ENCODE measurements at regions not wholly inside any gene's neighbourhood (a gene's known extent, or its start where the extent isn't known, plus 50 kb on each side); places are given as distances from the start of the nearest gene placed in this dataset.

DNA sequence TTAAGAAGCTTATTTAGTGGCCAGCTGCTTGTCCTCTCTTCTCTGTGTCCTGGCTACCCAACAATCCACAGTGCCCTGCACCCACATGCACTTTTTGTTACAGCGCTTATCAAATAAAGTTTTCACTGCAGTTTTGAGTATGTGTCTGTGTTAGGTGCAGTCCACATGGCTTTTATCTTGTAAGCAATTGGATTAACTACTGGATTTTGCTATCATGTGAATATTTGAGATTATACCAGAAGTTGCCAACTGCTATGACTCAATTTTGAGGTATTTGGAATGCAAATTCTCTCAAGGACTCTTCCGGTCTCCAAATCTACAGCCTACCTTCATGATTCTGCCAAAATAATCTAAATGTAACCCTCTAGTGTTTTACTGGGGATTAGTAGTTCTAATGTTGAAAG, 690.2 kb downstream of the NR2F1-AS1 start (continued):
- TF ChIP-seq, protein P1, sequence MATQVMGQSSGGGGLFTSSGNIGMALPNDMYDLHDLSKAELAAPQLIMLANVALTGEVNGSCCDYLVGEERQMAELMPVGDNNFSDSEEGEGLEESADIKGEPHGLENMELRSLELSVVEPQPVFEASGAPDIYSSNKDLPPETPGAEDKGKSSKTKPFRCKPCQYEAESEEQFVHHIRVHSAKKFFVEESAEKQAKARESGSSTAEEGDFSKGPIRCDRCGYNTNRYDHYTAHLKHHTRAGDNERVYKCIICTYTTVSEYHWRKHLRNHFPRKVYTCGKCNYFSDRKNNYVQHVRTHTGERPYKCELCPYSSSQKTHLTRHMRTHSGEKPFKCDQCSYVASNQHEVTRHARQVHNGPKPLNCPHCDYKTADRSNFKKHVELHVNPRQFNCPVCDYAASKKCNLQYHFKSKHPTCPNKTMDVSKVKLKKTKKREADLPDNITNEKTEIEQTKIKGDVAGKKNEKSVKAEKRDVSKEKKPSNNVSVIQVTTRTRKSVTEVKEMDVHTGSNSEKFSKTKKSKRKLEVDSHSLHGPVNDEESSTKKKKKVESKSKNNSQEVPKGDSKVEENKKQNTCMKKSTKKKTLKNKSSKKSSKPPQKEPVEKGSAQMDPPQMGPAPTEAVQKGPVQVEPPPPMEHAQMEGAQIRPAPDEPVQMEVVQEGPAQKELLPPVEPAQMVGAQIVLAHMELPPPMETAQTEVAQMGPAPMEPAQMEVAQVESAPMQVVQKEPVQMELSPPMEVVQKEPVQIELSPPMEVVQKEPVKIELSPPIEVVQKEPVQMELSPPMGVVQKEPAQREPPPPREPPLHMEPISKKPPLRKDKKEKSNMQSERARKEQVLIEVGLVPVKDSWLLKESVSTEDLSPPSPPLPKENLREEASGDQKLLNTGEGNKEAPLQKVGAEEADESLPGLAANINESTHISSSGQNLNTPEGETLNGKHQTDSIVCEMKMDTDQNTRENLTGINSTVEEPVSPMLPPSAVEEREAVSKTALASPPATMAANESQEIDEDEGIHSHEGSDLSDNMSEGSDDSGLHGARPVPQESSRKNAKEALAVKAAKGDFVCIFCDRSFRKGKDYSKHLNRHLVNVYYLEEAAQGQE (IDR thresholded peaks at IDR 0.05; ENCODE audit: unreplicated experiment), result no peak

DNA sequence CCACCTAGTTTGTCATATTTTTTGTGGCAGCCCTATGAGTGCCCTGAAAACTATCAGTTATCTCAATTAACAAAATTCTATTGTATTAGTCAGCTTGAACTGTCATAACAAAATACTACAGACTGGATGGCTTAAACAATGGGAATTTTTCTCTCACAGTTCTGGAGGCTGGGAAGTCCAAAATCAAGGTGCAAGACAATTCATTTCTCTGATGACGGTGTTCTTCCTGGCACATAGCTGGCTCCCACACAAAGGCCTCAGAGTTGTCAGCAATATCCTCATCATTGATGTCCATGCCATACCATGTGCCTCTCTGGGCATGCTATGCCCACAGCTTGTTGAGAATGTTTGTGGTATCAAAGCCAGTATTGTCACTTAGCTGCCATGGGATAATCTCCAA, 691.9 kb downstream of the NR2F1-AS1 start:
- H3K79me2 ChIP-seq (replicated peaks; ENCODE audit: insufficient read depth), result no peaks in the 10 kb centered on the region
- H3K27ac Mint-ChIP-seq, result no peak overlapping the region
- no peaks in the 10 kb centered on the region for H3F3A ChIP-seq (replicated peaks; ENCODE audit: low read depth)
- no peak overlapping the region for H3K27ac ChIP-seq (ENCODE audit: low read depth)
- no peaks in the 10 kb centered on the region for H3K36me3 ChIP-seq (ENCODE audit: insufficient read depth)
- no peak for TF ChIP-seq NANOG (IDR thresholded peaks at IDR 0.05; ENCODE audit: borderline replicate concordance)
- peaks cover 2% of the 10 kb centered on the region; the same call in 2 of the 3 replicates for H3K9me3 Mint-ChIP-seq
- no peak overlapping the region for H3K4me3 ChIP-seq
- DNase-seq (ENCODE audit: low spot score) (no peak), ATAC-seq (no peak)
- H3K4me2 ChIP-seq, result no peak overlapping the region
- H3K36me3 Mint-ChIP-seq (ENCODE audit: low read depth), result no peaks in the 10 kb centered on the region
- H3K4me1 ChIP-seq (ENCODE audit: insufficient read depth), result no peaks in the 10 kb centered on the region
- H3K27me3 Mint-ChIP-seq (ENCODE audit: insufficient read depth, low read depth, poor library complexity), result no peaks in the 10 kb centered on the region
- peaks cover 4% of the 10 kb centered on the region; the same call in 2 of the 3 replicates for H3K4me1 Mint-ChIP-seq
- no peaks in the 10 kb centered on the region for H4K20me1 ChIP-seq (replicated peaks; ENCODE audit: insufficient read depth)
- no peaks in the 10 kb centered on the region for H3K27me3 ChIP-seq (ENCODE audit: insufficient read depth)
- H2AFZ ChIP-seq, result no peak overlapping the region
- H3K9me2 ChIP-seq (ENCODE audit: insufficient read depth), result peaks cover 7% of the 10 kb centered on the region
- H3K4me3 Mint-ChIP-seq, result no peak overlapping the region

DNA sequence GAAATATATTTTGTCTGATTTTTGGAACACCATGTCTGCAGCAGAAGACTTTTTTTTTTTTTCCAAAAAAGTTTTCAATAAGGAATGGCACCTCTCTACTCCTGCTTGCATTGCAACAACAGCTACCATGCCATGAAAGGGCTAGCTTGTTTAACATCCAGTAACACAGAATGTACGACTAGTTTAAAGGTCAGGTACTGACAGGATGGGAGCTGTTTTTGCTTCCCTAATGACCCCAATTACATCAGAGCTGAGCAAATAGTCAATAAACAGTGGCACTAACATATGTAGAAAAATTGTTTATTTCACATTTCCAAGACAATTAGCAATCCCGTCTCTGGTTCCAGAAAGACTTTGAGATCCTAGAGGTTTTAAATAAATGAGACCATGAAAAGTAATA, 693.8 kb downstream of the NR2F1-AS1 start:
- Histone ChIP-seq H3K27me3 (ENCODE audit: insufficient read depth) (no peaks in the 10 kb centered on the region), H3K79me2 (replicated peaks; ENCODE audit: insufficient read depth) (no peaks in the 10 kb centered on the region), H3K9me2 (ENCODE audit: insufficient read depth) (peaks cover 7% of the 10 kb centered on the region; the same call in 1 of the 2 replicates), H3K27ac (ENCODE audit: low read depth) (no peak overlapping the region), H3K4me1 (ENCODE audit: insufficient read depth) (no peaks in the 10 kb centered on the region), H3K4me3 (no peak overlapping the region), H3F3A (replicated peaks; ENCODE audit: low read depth) (no peaks in the 10 kb centered on the region), H3K36me3 (ENCODE audit: insufficient read depth) (no peaks in the 10 kb centered on the region), H4K20me1 (replicated peaks; ENCODE audit: insufficient read depth) (no peaks in the 10 kb centered on the region), H3K4me2 (no peak overlapping the region), H2AFZ (no peak overlapping the region)
- Mint-ChIP-seq H3K9me3 (no peaks in the 10 kb centered on the region), H3K36me3 (ENCODE audit: low read depth) (no peaks in the 10 kb centered on the region), H3K27ac (no peak overlapping the region), H3K4me3 (no peak overlapping the region), H3K27me3 (ENCODE audit: insufficient read depth, low read depth, poor library complexity) (no peaks in the 10 kb centered on the region), H3K4me1 (peaks cover 4% of the 10 kb centered on the region; the same call in 2 of the 3 replicates)
- no peak for DNase-seq (ENCODE audit: low spot score)
- no peak for ATAC-seq
- TF ChIP-seq, protein P2, sequence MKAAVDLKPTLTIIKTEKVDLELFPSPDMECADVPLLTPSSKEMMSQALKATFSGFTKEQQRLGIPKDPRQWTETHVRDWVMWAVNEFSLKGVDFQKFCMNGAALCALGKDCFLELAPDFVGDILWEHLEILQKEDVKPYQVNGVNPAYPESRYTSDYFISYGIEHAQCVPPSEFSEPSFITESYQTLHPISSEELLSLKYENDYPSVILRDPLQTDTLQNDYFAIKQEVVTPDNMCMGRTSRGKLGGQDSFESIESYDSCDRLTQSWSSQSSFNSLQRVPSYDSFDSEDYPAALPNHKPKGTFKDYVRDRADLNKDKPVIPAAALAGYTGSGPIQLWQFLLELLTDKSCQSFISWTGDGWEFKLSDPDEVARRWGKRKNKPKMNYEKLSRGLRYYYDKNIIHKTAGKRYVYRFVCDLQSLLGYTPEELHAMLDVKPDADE (IDR thresholded peaks at IDR 0.05), result no peak
- no peak for TF ChIP-seq ZNF114 (CRISPR knock-in tag; IDR thresholded peaks at IDR 0.05)
- TF ChIP-seq, protein P1 (IDR thresholded peaks at IDR 0.05; ENCODE audit: unreplicated experiment), result no peak
- TF ChIP-seq, protein P3, sequence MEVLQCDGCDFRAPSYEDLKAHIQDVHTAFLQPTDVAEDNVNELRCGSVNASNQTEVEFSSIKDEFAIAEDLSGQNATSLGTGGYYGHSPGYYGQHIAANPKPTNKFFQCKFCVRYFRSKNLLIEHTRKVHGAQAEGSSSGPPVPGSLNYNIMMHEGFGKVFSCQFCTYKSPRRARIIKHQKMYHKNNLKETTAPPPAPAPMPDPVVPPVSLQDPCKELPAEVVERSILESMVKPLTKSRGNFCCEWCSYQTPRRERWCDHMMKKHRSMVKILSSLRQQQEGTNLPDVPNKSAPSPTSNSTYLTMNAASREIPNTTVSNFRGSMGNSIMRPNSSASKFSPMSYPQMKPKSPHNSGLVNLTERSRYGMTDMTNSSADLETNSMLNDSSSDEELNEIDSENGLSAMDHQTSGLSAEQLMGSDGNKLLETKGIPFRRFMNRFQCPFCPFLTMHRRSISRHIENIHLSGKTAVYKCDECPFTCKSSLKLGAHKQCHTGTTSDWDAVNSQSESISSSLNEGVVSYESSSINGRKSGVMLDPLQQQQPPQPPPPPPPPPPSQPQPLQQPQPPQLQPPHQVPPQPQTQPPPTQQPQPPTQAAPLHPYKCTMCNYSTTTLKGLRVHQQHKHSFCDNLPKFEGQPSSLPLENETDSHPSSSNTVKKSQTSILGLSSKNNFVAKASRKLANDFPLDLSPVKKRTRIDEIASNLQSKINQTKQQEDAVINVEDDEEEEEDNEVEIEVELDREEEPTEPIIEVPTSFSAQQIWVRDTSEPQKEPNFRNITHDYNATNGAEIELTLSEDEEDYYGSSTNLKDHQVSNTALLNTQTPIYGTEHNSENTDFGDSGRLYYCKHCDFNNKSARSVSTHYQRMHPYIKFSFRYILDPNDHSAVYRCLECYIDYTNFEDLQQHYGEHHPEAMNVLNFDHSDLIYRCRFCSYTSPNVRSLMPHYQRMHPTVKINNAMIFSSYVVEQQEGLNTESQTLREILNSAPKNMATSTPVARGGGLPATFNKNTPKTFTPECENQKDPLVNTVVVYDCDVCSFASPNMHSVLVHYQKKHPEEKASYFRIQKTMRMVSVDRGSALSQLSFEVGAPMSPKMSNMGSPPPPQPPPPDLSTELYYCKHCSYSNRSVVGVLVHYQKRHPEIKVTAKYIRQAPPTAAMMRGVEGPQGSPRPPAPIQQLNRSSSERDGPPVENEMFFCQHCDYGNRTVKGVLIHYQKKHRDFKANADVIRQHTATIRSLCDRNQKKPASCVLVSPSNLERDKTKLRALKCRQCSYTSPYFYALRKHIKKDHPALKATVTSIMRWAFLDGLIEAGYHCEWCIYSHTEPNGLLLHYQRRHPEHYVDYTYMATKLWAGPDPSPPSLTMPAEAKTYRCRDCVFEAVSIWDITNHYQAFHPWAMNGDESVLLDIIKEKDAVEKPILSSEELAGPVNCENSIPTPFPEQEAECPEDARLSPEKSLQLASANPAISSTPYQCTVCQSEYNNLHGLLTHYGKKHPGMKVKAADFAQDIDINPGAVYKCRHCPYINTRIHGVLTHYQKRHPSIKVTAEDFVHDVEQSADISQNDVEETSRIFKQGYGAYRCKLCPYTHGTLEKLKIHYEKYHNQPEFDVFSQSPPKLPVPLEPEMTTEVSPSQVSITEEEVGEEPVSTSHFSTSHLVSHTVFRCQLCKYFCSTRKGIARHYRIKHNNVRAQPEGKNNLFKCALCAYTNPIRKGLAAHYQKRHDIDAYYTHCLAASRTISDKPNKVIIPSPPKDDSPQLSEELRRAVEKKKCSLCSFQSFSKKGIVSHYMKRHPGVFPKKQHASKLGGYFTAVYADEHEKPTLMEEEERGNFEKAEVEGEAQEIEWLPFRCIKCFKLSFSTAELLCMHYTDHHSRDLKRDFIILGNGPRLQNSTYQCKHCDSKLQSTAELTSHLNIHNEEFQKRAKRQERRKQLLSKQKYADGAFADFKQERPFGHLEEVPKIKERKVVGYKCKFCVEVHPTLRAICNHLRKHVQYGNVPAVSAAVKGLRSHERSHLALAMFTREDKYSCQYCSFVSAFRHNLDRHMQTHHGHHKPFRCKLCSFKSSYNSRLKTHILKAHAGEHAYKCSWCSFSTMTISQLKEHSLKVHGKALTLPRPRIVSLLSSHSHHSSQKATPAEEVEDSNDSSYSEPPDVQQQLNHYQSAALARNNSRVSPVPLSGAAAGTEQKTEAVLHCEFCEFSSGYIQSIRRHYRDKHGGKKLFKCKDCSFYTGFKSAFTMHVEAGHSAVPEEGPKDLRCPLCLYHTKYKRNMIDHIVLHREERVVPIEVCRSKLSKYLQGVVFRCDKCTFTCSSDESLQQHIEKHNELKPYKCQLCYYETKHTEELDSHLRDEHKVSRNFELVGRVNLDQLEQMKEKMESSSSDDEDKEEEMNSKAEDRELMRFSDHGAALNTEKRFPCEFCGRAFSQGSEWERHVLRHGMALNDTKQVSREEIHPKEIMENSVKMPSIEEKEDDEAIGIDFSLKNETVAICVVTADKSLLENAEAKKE (CRISPR knock-in tag; IDR thresholded peaks at IDR 0.05), result no peak

Data from GM23338 (cell line).